ENCODE measurements at regions not wholly inside any gene's neighbourhood (a gene's known extent, or its start where the extent isn't known, plus 50 kb on each side); places are given as distances from the start of the nearest gene placed in this dataset.

- CTCF ChIA-PET: no interaction called here
Observed at GRCh38 chr3:88816445-88816844, 291.0 kb upstream of the EPHA3 start.

GRCh38 chr3:88824666-88825564 is 282.5 kb upstream of the EPHA3 start:
- Histone ChIP-seq H3K9me3 (ENCODE audit: control insufficient read depth, insufficient read depth, low read length) (no peaks in the 10 kb centered on the region), H3K27ac (ENCODE audit: low read depth, low read length) (no peak overlapping the region), H3K4me3 (ENCODE audit: low read depth, low read length) (no peak overlapping the region), H3K27me3 (ENCODE audit: control insufficient read depth, insufficient read depth, low read length) (no peaks in the 10 kb centered on the region)
- no peak for TF ChIP-seq CTCF (IDR thresholded peaks at IDR 0.05; ENCODE audit: low read depth, low read length)
- POLR2A ChIA-PET: no interaction called here
- no peak for DNase-seq (ENCODE audit: low read depth, low spot score)
- CTCF ChIA-PET: no interaction called here

More at GRCh38 chr3:88816445-88816844, 291.0 kb upstream of the EPHA3 start:
- H3K4me3 ChIP-seq (ENCODE audit: low read depth, low read length): no peak overlapping the region
- no peak for DNase-seq (ENCODE audit: low read depth, low spot score)
- H3K27ac ChIP-seq (ENCODE audit: low read depth, low read length): no peak overlapping the region
- POLR2A ChIA-PET: no interaction called here
- no peak for TF ChIP-seq CTCF (IDR thresholded peaks at IDR 0.05; ENCODE audit: low read depth, low read length)
- no peaks in the 10 kb centered on the region for H3K9me3 ChIP-seq (ENCODE audit: control insufficient read depth, insufficient read depth, low read length)
- H3K27me3 ChIP-seq (ENCODE audit: control insufficient read depth, insufficient read depth, low read length): no peaks in the 10 kb centered on the region

GRCh38 chr3:88828466-88828865 is 279.0 kb upstream of the EPHA3 start:
- Histone ChIP-seq H3K4me3 (ENCODE audit: low read depth, low read length) (no peak overlapping the region), H3K9me3 (ENCODE audit: control insufficient read depth, insufficient read depth, low read length) (no peaks in the 10 kb centered on the region), H3K27ac (ENCODE audit: low read depth, low read length) (no peak overlapping the region), H3K27me3 (ENCODE audit: control insufficient read depth, insufficient read depth, low read length) (no peaks in the 10 kb centered on the region)
- TF ChIP-seq CTCF (IDR thresholded peaks at IDR 0.05; ENCODE audit: low read depth, low read length): no peak
- POLR2A ChIA-PET: no interaction called here
- DNase-seq (ENCODE audit: low read depth, low spot score): no peak
- CTCF ChIA-PET: no interaction called here

GRCh38 chr3:88852606-88853005 is 254.8 kb upstream of the EPHA3 start:
- TF ChIP-seq CTCF (IDR thresholded peaks at IDR 0.05; ENCODE audit: low read depth, low read length): no peak
- H3K27ac ChIP-seq (ENCODE audit: low read depth, low read length): no peak overlapping the region
- POLR2A ChIA-PET: no interaction called here
- no peaks in the 10 kb centered on the region for H3K27me3 ChIP-seq (ENCODE audit: control insufficient read depth, insufficient read depth, low read length)
- no peak overlapping the region for H3K4me3 ChIP-seq (ENCODE audit: low read depth, low read length)
- no peaks in the 10 kb centered on the region for H3K9me3 ChIP-seq (ENCODE audit: control insufficient read depth, insufficient read depth, low read length)
- no peak for DNase-seq (ENCODE audit: low read depth, low spot score)
- CTCF ChIA-PET: no interaction called here

GRCh38 chr3:88863196-88863595 is 244.2 kb upstream of the EPHA3 start:
- H3K27me3 ChIP-seq (ENCODE audit: control insufficient read depth, insufficient read depth, low read length): no peaks in the 10 kb centered on the region
- H3K9me3 ChIP-seq (ENCODE audit: control insufficient read depth, insufficient read depth, low read length): no peaks in the 10 kb centered on the region
- no peak overlapping the region for H3K27ac ChIP-seq (ENCODE audit: low read depth, low read length)
- ChIA-PET POLR2A (no interaction called here), CTCF (no interaction called here)
- H3K4me3 ChIP-seq (ENCODE audit: low read depth, low read length): no peak overlapping the region
- TF ChIP-seq CTCF (IDR thresholded peaks at IDR 0.05; ENCODE audit: low read depth, low read length): no peak
- DNase-seq (ENCODE audit: low read depth, low spot score): no peak

Measured in AG04450 (cell line).